A673 (cell line): ENCODE measurements at regions not wholly inside any gene's neighbourhood (a gene's known extent, or its start where the extent isn't known, plus 50 kb on each side); places are given as distances from the start of the nearest gene placed in this dataset.

Source experiments
- EZH2 ChIP-seq: fragments of 200-600 bp; sonication (generic); IDR thresholded peaks from 2 replicates; pipeline ENCODE4 v1.6.1; 2017; ENCODE audit warnings: borderline replicate concordance, low read depth, mild to moderate bottlenecking, mixed read lengths, antibody characterized with exemption, low read length; ENCODE audit not compliant: poor library complexity, severe bottlenecking
- TF ChIP-seq, protein P1 (sequence below): fragments of 300-800, 200-600 bp; sonication (generic); conservative IDR thresholded peaks from 2 replicates; pipeline ENCODE4 v1.5.1; 2017; ENCODE audit warnings: low read depth, mild to moderate bottlenecking, antibody characterized with exemption, low read length, moderate library complexity, mixed read lengths

- TF ChIP-seq, protein P1, sequence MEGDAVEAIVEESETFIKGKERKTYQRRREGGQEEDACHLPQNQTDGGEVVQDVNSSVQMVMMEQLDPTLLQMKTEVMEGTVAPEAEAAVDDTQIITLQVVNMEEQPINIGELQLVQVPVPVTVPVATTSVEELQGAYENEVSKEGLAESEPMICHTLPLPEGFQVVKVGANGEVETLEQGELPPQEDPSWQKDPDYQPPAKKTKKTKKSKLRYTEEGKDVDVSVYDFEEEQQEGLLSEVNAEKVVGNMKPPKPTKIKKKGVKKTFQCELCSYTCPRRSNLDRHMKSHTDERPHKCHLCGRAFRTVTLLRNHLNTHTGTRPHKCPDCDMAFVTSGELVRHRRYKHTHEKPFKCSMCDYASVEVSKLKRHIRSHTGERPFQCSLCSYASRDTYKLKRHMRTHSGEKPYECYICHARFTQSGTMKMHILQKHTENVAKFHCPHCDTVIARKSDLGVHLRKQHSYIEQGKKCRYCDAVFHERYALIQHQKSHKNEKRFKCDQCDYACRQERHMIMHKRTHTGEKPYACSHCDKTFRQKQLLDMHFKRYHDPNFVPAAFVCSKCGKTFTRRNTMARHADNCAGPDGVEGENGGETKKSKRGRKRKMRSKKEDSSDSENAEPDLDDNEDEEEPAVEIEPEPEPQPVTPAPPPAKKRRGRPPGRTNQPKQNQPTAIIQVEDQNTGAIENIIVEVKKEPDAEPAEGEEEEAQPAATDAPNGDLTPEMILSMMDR: no peak
- TF ChIP-seq EZH2: no peak
Observed at GRCh38 chr10:120719333-120719732, 131.8 kb upstream of the WDR11 start.
